K562 (cell line): ENCODE measurements at regions not wholly inside any gene's neighbourhood (a gene's known extent, or its start where the extent isn't known, plus 50 kb on each side); places are given as distances from the start of the nearest gene placed in this dataset.

Experiments
- BHLHE40 ChIP-seq: IDR thresholded peaks from 2 replicates; pipeline ENCODE4 v1.6.1; 2011; ENCODE audit warnings: low read length, improper control_type of control experiment
- MAFK ChIP-seq: IDR thresholded peaks from 2 replicates; pipeline ENCODE4 v1.6.1; 2011; ENCODE audit warnings: low read length, improper control_type of control experiment
- MLLT1 ChIP-seq, 2 experiments: fragments of 450-650 bp; IDR thresholded peaks; 2 replicates each; pipeline ENCODE4 v1.6.1; 2016
- POLR3G ChIP-seq: IDR thresholded peaks from 2 replicates; pipeline ENCODE4 v1.6.1; 2011; ENCODE audit not compliant: insufficient read length, insufficient replicate concordance; ENCODE audit errors: extremely low read depth
- TARDBP ChIP-seq: fragments of 450-650 bp; IDR thresholded peaks from 2 replicates; pipeline ENCODE4 v1.6.1; 2016
- YBX1 ChIP-seq: fragments of 450-650 bp; IDR thresholded peaks from 2 replicates; pipeline ENCODE4 v1.7.1; 2016; ENCODE audit warnings: mild to moderate bottlenecking
- ZBTB12 ChIP-seq: fragments of 250-450 bp; sonication (Bioruptor Pico); IDR thresholded peaks from 2 replicates; pipeline ENCODE4 v1.4.0; 2020
- ZNF24 ChIP-seq: fragments of 450-650 bp; IDR thresholded peaks from 2 replicates; pipeline ENCODE4 v1.6.1; 2016
- ZNF785 ChIP-seq: fragments of 250-450 bp; sonication (Bioruptor Pico); IDR thresholded peaks from 2 replicates; pipeline ENCODE4 v1.4.0; 2020; ENCODE audit warnings: mild to moderate bottlenecking
- TF ChIP-seq, protein P1 (sequence below): sonication (generic); formaldehyde crosslinking; IDR thresholded peaks from 2 replicates; pipeline ENCODE4 v1.4.0; 2020; ENCODE audit warnings: mild to moderate bottlenecking, missing genetic modification reagents
- TF ChIP-seq, protein P2 (sequence below), 3 experiments: IDR thresholded peaks in 2 of 3; conservative IDR thresholded peaks in 1 of 3; 2 replicates each; pipeline ENCODE4 v1.5.1; 2011 to 2012; ENCODE audit warnings: low read length in 3 of 3, mild to moderate bottlenecking in 3 of 3, control low read depth in 2 of 3, improper control_type of control experiment in 1 of 3, inconsistent platforms in 1 of 3, low read depth in 1 of 3, mixed read lengths in 1 of 3, moderate library complexity in 1 of 3; ENCODE audit not compliant: insufficient read depth in 2 of 3

- TF ChIP-seq POLR3G, result no peak
- TF ChIP-seq ZNF24, result no peak
- TF ChIP-seq TARDBP, result no peak
- TF ChIP-seq, protein P1, sequence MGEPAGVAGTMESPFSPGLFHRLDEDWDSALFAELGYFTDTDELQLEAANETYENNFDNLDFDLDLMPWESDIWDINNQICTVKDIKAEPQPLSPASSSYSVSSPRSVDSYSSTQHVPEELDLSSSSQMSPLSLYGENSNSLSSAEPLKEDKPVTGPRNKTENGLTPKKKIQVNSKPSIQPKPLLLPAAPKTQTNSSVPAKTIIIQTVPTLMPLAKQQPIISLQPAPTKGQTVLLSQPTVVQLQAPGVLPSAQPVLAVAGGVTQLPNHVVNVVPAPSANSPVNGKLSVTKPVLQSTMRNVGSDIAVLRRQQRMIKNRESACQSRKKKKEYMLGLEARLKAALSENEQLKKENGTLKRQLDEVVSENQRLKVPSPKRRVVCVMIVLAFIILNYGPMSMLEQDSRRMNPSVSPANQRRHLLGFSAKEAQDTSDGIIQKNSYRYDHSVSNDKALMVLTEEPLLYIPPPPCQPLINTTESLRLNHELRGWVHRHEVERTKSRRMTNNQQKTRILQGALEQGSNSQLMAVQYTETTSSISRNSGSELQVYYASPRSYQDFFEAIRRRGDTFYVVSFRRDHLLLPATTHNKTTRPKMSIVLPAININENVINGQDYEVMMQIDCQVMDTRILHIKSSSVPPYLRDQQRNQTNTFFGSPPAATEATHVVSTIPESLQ, result no peak
- TF ChIP-seq, protein P2, sequence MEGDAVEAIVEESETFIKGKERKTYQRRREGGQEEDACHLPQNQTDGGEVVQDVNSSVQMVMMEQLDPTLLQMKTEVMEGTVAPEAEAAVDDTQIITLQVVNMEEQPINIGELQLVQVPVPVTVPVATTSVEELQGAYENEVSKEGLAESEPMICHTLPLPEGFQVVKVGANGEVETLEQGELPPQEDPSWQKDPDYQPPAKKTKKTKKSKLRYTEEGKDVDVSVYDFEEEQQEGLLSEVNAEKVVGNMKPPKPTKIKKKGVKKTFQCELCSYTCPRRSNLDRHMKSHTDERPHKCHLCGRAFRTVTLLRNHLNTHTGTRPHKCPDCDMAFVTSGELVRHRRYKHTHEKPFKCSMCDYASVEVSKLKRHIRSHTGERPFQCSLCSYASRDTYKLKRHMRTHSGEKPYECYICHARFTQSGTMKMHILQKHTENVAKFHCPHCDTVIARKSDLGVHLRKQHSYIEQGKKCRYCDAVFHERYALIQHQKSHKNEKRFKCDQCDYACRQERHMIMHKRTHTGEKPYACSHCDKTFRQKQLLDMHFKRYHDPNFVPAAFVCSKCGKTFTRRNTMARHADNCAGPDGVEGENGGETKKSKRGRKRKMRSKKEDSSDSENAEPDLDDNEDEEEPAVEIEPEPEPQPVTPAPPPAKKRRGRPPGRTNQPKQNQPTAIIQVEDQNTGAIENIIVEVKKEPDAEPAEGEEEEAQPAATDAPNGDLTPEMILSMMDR (IDR thresholded peaks at IDR 0.05 in 2 of 3, conservative IDR thresholded peaks at IDR 0.05 in 1 of 3; ENCODE audit: insufficient read depth in 2 of 3, low read depth in 1 of 3, low read length in 3 of 3), result no peak
- no peak for TF ChIP-seq ZBTB12
- TF ChIP-seq ZNF785 (CRISPR knock-in tag), result no peak
- TF ChIP-seq MLLT1 (IDR thresholded peaks at IDR 0.05), result no peak
- no peak for TF ChIP-seq BHLHE40
- TF ChIP-seq MAFK, result no peak
- TF ChIP-seq YBX1, result no peak
These were observed 198.1 kb upstream of the SH3BP4 start for GRCh38 chr2:234753701-234754100.
